H9 (cell line): ENCODE measurements at regions not wholly inside any gene's neighbourhood (a gene's known extent, or its start where the extent isn't known, plus 50 kb on each side); places are given as distances from the start of the nearest gene placed in this dataset.

Experiments used
- DNase-seq: peaks from one replicate; pipeline ENCODE4 v3.0.0-alpha.2; 2017
- H2AFZ ChIP-seq: one replicate; pipeline ENCODE4 v1.6.1; 2013; ENCODE audit warnings: mild to moderate bottlenecking, low read length, control low read depth, moderate library complexity
- H2AK5ac ChIP-seq: 2 replicates; pipeline ENCODE4 v1.6.1; 2013; ENCODE audit warnings: low read length, control low read depth, mixed read lengths; ENCODE audit not compliant: insufficient read length
- H2BK120ac ChIP-seq: one replicate; pipeline ENCODE4 v1.6.1; 2013; ENCODE audit warnings: low read depth, mild to moderate bottlenecking, low read length, control low read depth, inconsistent platforms; ENCODE audit not compliant: poor library complexity, severe bottlenecking
- H2BK12ac ChIP-seq: 2 replicates; pipeline ENCODE4 v1.6.1; 2013; ENCODE audit warnings: low read length, control low read depth, mixed read lengths, low read depth; ENCODE audit not compliant: insufficient read length
- H2BK15ac ChIP-seq: 2 replicates; pipeline ENCODE4 v1.6.1; 2013; ENCODE audit warnings: low read depth, low read length, control low read depth
- H2BK20ac ChIP-seq: one replicate; pipeline ENCODE4 v1.6.1; 2013; ENCODE audit warnings: low read depth, mild to moderate bottlenecking, low read length, control low read depth, inconsistent platforms; ENCODE audit not compliant: poor library complexity, severe bottlenecking
- H2BK5ac ChIP-seq: 2 replicates; pipeline ENCODE4 v1.6.1; 2013; ENCODE audit warnings: low read length, control low read depth, mixed read lengths; ENCODE audit not compliant: insufficient read length
- H3K14ac ChIP-seq: 2 replicates; pipeline ENCODE4 v1.6.1; 2013; ENCODE audit warnings: low read length, control low read depth; ENCODE audit not compliant: insufficient read depth
- H3K18ac ChIP-seq: 2 replicates; pipeline ENCODE4 v1.6.1; 2013; ENCODE audit warnings: low read depth, mild to moderate bottlenecking, mixed read lengths, low read length, control low read depth; ENCODE audit not compliant: insufficient read length
- H3K23ac ChIP-seq: 2 replicates; pipeline ENCODE4 v1.6.1; 2013; ENCODE audit warnings: low read length, control low read depth, mixed read lengths, low read depth; ENCODE audit not compliant: insufficient read length
- H3K23me2 ChIP-seq: 2 replicates; pipeline ENCODE4 v1.6.1; 2013; ENCODE audit warnings: low read depth, mild to moderate bottlenecking, mixed read lengths, low read length, control low read depth; ENCODE audit not compliant: insufficient read length, poor library complexity, severe bottlenecking
- H3K27ac ChIP-seq: 2 replicates; pipeline ENCODE4 v1.5.1; 2013; ENCODE audit warnings: low read length, control low read depth, mixed read lengths, low read depth; ENCODE audit not compliant: insufficient read length
- H3K27me3 ChIP-seq: 2 replicates; pipeline ENCODE4 v1.6.1; 2013; ENCODE audit warnings: low read length, control low read depth, inconsistent platforms; ENCODE audit not compliant: insufficient read depth
- H3K4ac ChIP-seq: 2 replicates; pipeline ENCODE4 v1.6.1; 2013; ENCODE audit warnings: low read depth, mild to moderate bottlenecking, control low read depth, inconsistent platforms, low read length, moderate library complexity
- H3K4me1 ChIP-seq: 2 replicates; pipeline ENCODE4 v1.6.1; 2013; ENCODE audit warnings: low read length, control low read depth, inconsistent platforms; ENCODE audit not compliant: insufficient read depth
- H3K4me2 ChIP-seq: 2 replicates; pipeline ENCODE4 v1.6.1; 2013; ENCODE audit warnings: low read length, control low read depth, mixed read lengths; ENCODE audit not compliant: insufficient read length, insufficient read depth
- H3K56ac ChIP-seq: 2 replicates; pipeline ENCODE4 v1.6.1; 2013; ENCODE audit warnings: low read depth, mild to moderate bottlenecking, mixed read lengths, low read length, control low read depth; ENCODE audit not compliant: insufficient read length
- H3K79me1 ChIP-seq: 2 replicates; pipeline ENCODE4 v1.6.1; 2013; ENCODE audit warnings: low read depth, mild to moderate bottlenecking, moderate library complexity, low read length, control low read depth, inconsistent platforms; ENCODE audit not compliant: insufficient read depth, poor library complexity, severe bottlenecking
- H3K79me2 ChIP-seq: 2 replicates; pipeline ENCODE4 v1.6.1; 2013; ENCODE audit warnings: low read length, control low read depth, inconsistent platforms; ENCODE audit not compliant: insufficient read depth
- H3K9ac ChIP-seq: 2 replicates; pipeline ENCODE4 v1.6.1; 2013; ENCODE audit warnings: low read length, control low read depth, mixed read lengths; ENCODE audit not compliant: insufficient read length; ENCODE audit errors: extremely low read depth
- H3K9me3 ChIP-seq: one replicate; pipeline ENCODE4 v1.6.1; 2013; ENCODE audit warnings: low read depth, low read length, inconsistent platforms; ENCODE audit not compliant: control insufficient read depth
- H3T11ph ChIP-seq: one replicate; pipeline ENCODE4 v1.6.1; 2013; ENCODE audit warnings: mild to moderate bottlenecking, low read length, control low read depth, inconsistent platforms
- H4K20me1 ChIP-seq: one replicate; pipeline ENCODE4 v1.6.1; 2013; ENCODE audit not compliant: control insufficient read depth, insufficient read length, insufficient read depth
- H4K5ac ChIP-seq: 2 replicates; pipeline ENCODE4 v1.6.1; 2013; ENCODE audit warnings: low read depth, mild to moderate bottlenecking, mixed read lengths, low read length, control low read depth; ENCODE audit not compliant: insufficient read length
- H4K8ac ChIP-seq: replicated peaks from 2 replicates; pipeline ENCODE4 v1.6.1; 2013; ENCODE audit warnings: low read length, control low read depth, mixed read lengths, low read depth; ENCODE audit not compliant: insufficient read length
- H4K91ac ChIP-seq: 2 replicates; pipeline ENCODE4 v1.6.1; 2013; ENCODE audit warnings: low read depth, mild to moderate bottlenecking, moderate library complexity, mixed read lengths, low read length, control low read depth; ENCODE audit not compliant: insufficient read length
- H3K27ac Mint-ChIP-seq, 3 experiments: 2 replicates in 2 of 3; 3 replicates in 1 of 3; pipeline ENCODE4 v1.8.0; 2020 to 2021; ENCODE audit warnings: mixed read lengths in 3 of 3, mild to moderate bottlenecking in 1 of 3, moderate library complexity in 1 of 3
- H3K27me3 Mint-ChIP-seq: 2 replicates; pipeline ENCODE4 v1.8.0; 2021; ENCODE audit warnings: low read depth, mild to moderate bottlenecking, moderate library complexity, mixed read lengths
- H3K36me3 Mint-ChIP-seq, 3 experiments: 2 replicates in 2 of 3; 3 replicates in 1 of 3; pipeline ENCODE4 v1.8.0; 2020 to 2021; ENCODE audit warnings: low read depth in 3 of 3, mixed read lengths in 3 of 3; ENCODE audit not compliant: insufficient read depth in 1 of 3
- H3K4me1 Mint-ChIP-seq, 2 experiments: 2 replicates each; pipeline ENCODE4 v1.8.0; 2020; ENCODE audit warnings: mixed read lengths in 2 of 2
- H3K4me3 Mint-ChIP-seq, 2 experiments: 2 replicates in 1 of 2; 3 replicates in 1 of 2; pipeline ENCODE4 v1.8.0; 2020 to 2021; ENCODE audit warnings: mild to moderate bottlenecking in 2 of 2, mixed read lengths in 2 of 2, moderate library complexity in 1 of 2
- H3K9me3 Mint-ChIP-seq, 2 experiments: 2 replicates in 1 of 2; 3 replicates in 1 of 2; pipeline ENCODE4 v1.8.0; 2020; ENCODE audit warnings: mild to moderate bottlenecking in 2 of 2, mixed read lengths in 2 of 2, moderate library complexity in 1 of 2
- CTCF ChIP-seq: fragments of 200-600 bp; sonication (generic); conservative IDR thresholded peaks from 3 replicates; pipeline ENCODE4 v1.8.0; 2021; ENCODE audit warnings: antibody characterized with exemption, mild to moderate bottlenecking
- WGBS: extraction: QIAGEN DNeasy Blood & Tissue Kit; methylation state at CpG from one replicate; pipeline ENCODE4 v1.1.7; 2013; ENCODE audit warnings: missing lambda C conversion rate, low lambda C conversion rate, mixed read lengths; ENCODE audit not compliant: insufficient read length; ENCODE audit errors: extremely low coverage; 5-methylcytosine and 5-hydroxymethylcytosine counted together

GRCh38 chr17:72420775-72421127 lies 299.9 kb downstream of the SOX9 start:
- no peak overlapping the region for H3K18ac ChIP-seq
- no peak overlapping the region for H4K5ac ChIP-seq
- H2BK15ac ChIP-seq, result no peak overlapping the region
- no peak for DNase-seq
- no peak overlapping the region for H3K4me3 Mint-ChIP-seq
- H3K4me1 Mint-ChIP-seq, result peaks cover 16 to 29% of the 10 kb centered on the region in 2 experiments
- H3K36me3 Mint-ChIP-seq, result peaks cover 6 to 22% (median 10%) of the 10 kb centered on the region in 3 experiments
- H3K79me2 ChIP-seq, result no peaks in the 10 kb centered on the region
- H2BK120ac ChIP-seq, result no peak overlapping the region
- no peak overlapping the region for H3K27ac ChIP-seq
- no peak overlapping the region for H3K4me2 ChIP-seq
- no peaks in the 10 kb centered on the region for H4K20me1 ChIP-seq
- no peak overlapping the region for H2BK20ac ChIP-seq
- H3K23me2 ChIP-seq, result no peaks in the 10 kb centered on the region
- no peak overlapping the region for H2AK5ac ChIP-seq
- no peak overlapping the region for H3K14ac ChIP-seq
- H3K9me3 ChIP-seq, result peaks cover 9% of the 10 kb centered on the region
- WGBS, result no CpG with 5 or more reads among the region's 8 CpGs
- no peak overlapping the region for H4K8ac ChIP-seq
- no peak overlapping the region for H3K4ac ChIP-seq
- H2BK5ac ChIP-seq, result no peak overlapping the region
- no peak overlapping the region for H3K56ac ChIP-seq
- H3K27me3 Mint-ChIP-seq, result peaks cover 4% of the 10 kb centered on the region; the same call in 1 of the 2 replicates
- H3K9me3 Mint-ChIP-seq, result peaks cover 17 to 22% of the 10 kb centered on the region in 2 experiments
- no peak overlapping the region for H3T11ph ChIP-seq
- H2AFZ ChIP-seq, result no peak overlapping the region
- no peak overlapping the region for H2BK12ac ChIP-seq
- H3K9ac ChIP-seq, result no peak overlapping the region
- no peaks in the 10 kb centered on the region for H3K79me1 ChIP-seq
- TF ChIP-seq CTCF, result no peak
- H4K91ac ChIP-seq, result no peak overlapping the region
- no peak overlapping the region for H3K23ac ChIP-seq
- H3K27me3 ChIP-seq, result no peaks in the 10 kb centered on the region
- H3K4me1 ChIP-seq, result peaks cover 1% of the 10 kb centered on the region; the same call in 1 of the 2 replicates
- no peak overlapping the region for H3K27ac Mint-ChIP-seq
